ENCODE measurements at regions not wholly inside any gene's neighbourhood (a gene's known extent, or its start where the extent isn't known, plus 50 kb on each side); places are given as distances from the start of the nearest gene placed in this dataset.

DNA sequence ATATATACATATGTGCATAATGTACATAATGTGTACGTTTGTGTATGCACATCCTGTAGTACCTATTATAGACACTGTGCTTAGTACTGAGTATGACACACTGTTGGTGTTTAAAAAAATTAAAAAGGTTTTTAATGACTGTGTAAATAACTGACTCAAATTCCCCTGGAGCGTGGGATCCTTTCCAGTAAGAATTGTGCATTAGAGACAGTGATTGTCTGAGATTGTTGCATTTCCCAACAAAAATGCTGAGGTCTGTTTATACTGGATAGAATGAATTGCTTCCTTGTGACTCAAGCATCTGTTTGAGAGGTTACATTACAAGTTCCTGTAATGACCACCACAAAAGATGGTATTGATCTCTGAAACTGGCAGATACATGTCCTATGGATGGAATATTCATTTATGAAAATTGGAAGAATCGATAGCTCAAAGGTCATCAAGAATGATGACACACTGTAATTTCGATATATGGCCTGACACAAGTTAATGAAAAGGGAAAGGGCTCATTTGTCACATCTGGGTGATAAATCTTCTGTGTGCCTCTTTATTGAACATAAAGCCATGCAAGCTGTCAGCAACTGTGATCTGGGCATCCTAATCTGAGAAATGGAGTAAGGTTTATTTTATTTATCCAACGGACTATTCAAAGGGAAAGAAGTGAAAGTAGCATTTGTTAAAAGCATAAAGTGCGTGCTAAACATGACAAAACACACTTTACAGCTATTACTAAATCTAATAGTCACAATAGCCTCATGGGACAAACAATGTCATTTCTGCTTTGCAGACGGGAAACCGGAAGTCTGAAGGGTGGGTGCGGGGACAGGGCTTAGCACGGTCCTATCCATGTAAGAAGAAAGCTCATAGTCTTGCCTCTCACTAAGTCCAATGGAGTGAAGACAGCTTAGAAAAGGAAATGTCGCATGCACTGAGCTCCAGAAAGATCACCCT lies 228.8 kb downstream of the CDH11 start:
- DNase-seq, result no peak

DNA sequence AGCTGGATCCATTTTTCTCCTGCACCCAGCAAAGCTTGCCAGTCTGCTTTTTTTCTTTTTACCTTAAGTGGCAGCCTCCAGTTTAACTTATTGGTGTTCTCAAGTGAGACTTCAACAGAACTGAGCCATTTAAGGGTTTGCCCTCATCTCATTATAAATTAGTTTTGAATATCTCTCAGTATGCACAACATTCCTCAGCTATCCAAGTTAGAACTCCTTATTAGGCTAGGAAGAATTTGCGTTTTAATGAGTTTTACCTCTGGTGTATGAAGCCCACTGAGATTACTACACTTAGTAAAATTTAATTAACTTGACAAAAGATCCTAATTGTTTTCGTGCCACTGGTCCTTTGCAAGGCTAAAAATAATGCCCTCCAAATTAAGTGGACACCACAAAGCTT lies 232.4 kb downstream of the CDH11 start:
- no peak for DNase-seq

DNA sequence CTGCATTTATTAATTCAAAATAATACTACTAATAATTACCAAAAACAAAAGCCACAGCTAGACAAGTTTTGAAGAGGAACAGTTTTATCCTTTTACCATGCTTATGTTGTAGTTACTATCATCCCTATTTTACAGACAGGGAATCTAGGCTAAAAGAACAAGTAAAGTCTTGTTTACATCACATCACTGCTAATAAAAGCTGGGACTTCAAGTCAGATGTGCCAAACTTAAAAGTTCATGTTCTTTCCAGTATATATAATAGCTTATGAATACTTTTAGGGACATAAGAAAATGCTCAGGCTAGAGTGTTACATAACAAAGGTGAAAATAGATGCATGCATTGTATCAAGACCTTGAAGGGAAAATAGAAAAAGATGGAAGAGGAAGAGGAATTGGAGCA lies 234.2 kb downstream of the CDH11 start:
- no peak for DNase-seq

DNA sequence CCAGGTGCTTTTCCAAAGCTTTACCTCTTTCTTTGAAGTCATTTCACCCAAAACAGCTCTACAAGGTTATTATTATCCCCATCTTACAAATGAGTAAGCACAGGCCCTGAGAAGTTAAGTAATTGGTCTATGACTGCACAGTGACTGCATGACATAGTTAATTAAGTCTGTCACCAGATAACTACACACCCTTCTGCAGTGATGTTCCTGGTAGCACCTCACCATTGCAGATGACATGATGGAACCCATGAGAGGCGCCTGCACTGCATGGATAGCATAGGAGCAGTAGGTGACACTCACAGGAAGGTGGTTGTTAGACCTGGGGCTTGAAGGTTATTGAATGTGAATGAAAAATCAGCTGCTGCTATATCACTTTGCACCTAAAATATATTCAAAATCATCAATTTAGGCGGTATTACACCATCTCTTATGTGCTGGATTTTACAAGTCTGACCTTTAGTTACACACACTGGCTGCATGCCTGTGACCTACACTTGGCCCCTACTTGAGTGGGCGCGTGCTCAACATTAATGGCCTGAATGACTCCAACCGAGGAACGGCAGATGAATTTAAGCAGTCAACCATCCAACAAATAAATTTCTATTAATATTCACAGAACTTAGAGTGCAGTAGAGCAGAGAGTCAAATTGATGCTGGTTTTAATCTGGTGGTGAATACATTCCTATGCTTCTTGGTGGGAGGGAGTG lies 239.6 kb downstream of the CDH11 start:
- no peak for DNase-seq

DNA sequence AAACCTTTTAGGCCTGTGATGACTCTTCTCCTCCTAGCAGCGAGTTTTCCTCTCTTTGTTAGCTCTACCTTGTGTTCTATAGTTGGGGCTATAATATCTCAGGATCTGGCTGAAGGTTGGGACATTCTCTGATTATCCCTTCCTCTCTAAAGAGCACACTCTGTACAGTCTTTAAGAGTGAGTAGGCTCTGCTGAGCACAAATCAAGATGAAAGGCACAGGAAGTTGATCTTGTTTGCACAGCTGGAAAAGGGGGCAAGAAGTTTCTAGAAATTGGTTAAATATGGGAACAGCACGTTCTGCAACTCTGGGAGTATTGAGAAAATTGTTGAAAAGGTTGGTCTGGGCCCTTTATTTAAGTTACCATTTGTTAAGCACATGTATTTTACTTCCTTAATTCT lies 240.9 kb downstream of the CDH11 start:
- DNase-seq, result no peak

DNA sequence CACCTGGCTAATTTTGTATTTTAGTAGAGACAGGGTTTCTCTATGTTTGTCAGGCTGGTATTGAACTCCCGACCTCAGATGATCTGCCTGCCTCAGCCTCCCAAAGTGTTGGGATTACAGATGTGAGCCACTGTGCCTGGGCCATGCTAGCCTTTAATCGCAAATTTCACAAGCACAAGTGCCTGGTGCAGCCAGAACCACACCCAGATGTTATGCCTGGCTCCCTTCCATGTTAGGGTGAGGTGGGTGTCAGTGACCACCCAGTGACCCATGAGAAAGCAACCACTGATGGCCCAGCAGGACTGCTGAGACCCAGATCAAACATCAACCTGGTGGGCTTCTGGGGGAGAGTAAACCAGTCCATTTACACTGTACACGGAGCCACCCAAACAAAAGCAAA lies 241.9 kb downstream of the CDH11 start:
- no peak for DNase-seq

DNA sequence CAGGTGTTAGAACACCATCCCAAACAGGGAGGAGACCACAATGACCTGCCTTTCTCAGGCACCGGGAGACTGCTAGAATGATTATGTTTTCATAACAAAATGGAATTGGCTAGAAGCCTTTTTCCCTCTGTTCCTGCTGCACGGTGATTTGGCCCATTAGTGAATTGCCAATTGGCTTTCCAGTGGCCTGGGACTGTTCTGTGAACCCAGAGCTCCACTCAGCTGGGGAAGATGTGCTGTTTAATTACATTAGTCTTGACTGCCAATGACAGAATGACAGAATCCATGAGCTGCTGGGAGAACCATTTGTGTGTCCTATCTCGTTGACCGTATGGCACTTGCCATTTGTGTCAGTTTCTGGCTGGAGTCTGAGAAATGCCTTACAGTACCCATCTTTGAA lies 242.9 kb downstream of the CDH11 start:
- no peak for DNase-seq

DNA sequence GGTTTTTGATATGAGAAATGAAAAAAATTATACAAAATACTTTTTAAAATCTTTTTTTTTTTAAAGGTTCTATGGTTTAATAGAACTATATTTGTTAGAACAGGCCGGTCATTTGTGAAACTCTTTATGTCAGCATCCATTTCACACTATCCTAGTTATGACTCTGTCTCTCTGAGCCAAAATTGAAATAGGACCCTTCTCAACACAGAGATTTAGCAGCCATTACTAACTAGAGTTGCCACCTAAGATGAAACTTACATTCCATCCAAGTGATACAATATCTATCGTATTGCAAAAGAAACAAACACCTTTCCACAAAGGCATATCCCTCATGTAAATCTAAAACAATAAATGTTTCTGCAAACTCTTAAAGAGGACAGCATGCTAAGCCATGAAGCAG lies 249.8 kb downstream of the CDH11 start:
- no peak for DNase-seq

DNA sequence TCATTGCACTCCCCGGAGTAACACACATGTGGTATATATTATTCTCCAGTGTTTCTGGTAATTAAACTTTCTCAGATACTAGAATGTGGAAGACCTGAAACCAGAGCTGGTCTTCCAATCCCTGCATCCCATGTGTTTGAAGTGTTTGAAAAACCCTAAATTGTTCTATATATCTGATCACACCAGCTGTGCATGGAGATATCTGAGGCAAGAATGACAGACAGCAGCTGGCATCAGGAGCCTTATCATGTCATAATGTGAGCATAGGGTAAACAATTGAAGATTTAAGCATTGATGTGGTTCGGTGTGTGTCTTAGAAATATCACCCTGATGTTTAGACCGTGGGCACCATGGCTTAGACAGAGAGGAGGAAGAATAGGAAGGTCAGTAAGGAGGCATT lies 251.0 kb downstream of the CDH11 start:
- no peak for DNase-seq

DNA sequence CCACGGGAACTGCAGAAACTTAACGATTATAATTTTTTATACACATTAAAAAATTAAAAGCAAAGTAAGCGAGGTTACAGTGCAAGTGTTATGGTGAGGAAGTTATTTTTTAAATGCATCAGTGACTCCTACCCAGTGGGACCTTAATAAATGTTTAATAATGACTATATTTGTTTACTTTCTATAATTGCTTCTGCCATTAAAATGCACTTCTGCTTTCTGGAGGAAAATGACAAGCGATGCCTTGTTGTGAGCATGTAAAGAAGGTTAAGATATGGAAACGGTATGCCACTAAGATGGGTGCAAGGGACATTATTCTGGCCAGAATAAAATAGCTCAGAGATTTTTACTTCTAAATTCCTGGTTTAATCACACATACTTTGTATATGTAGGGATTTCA lies 252.1 kb downstream of the CDH11 start:
- no peak for DNase-seq

DNA sequence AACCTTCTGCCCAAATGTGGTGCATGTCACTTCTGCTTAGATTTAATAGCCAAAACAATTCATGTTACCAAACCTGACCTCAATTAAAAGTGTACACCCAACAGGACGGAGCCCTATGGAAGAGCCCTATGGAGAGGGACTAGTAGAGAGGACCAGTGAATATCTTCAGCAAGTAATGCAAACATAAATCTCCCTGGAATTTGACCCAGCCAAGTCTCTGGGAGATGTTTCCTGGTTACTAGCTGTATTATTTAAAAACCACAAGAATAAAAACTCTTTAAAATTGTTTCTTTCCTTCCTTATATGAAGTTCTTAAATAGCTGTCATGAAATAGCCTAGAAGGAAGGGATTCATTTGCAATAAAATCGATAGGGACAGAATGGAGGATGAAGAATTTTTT lies 255.8 kb downstream of the CDH11 start:
- DNase-seq, result no peak

DNA sequence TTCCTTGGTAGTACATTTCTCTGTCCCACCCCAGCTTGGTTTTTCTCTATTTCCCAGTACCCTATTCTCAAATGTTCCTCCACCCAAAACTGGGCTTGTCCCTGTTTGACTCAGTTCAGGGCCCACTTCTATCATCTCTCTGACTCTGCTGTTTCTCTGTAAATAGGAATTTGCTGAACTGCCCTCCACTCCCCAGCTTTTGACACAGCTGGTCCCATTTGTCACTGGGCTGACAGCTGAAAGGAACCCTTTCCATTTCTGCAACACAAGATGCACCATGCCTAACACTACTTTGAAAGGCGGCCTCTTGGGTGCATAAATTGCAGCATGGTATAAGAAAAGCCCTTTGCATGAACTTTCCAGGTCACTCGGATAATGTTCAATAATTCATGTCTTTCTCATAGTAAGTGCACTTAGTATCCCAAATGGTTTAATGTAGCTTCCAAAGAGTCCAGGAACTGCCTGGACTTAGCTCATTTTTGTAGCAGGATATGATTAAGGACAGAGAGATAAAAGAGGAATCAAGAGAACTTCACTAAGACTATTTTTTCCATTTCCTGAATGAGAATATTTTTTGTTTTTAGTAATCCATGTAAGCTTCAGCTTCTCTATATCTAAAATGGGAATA lies 256.7 kb downstream of the CDH11 start:
- DNase-seq, result no peak

DNA sequence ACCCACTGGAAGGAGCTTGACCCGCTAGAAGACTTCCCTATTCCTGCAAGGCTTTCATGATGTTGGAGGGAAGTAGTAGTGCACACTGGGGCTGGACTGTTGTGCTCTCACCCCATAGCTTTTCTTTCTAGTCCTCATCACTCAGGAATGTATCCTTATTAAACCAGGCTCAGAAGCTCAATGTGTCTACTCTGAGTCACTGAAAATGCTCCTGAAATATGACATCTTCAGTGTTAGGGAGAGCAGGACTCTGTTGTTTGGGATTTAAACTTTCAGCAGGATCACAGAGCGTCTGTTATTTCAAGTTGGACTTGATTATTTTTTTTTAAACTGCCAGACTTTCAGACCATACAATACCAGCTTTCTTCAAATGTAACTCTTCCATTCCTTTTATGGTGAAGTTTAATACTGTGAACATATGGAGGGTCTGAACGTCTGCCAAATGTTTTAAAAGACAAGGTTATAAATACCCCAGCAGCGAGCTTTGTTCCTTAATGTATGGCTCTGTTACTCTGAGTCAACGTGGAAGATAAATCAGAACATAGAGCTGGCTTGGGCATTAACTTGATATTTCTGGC lies 257.5 kb downstream of the CDH11 start:
- no peak for DNase-seq

DNA sequence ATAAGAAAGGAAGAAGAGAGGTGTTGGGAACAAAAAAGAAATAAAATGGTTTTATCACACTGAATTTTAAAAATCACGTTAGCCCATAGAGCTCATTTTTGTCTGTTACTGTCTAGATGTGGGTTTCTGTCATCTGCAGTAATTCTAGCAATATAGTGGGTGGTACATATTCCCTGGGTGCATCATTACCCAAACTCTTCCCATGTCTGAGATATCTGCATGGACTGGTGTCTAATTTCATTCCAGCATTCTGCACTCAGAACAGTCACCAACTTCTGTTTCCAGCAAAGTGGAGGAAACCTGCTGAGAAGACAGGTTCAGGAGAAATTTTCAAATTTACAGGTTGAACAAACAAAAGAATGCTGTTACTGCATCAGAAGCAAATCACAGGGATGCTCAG lies 263.8 kb downstream of the CDH11 start:
- DNase-seq, result no peak

DNA sequence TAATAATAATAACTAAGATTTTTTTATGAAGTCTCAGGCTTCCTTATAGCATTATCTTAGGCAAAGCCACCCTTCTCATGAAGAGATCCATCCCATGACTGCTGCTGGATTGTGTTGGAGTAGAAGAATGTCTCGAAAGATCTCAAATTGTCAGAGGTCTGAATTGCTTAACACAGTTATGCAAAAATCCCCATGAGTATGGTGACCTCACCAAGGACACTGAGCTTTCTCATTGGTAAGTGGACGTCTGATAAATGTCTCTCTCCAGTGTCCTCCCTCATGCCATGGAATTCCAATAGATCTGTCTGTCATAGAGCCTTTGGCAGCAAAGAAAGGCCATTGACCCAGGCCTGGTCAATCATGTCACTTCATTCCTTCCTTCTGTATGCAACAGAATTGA lies 264.5 kb downstream of the CDH11 start:
- DNase-seq, result no peak

DNA sequence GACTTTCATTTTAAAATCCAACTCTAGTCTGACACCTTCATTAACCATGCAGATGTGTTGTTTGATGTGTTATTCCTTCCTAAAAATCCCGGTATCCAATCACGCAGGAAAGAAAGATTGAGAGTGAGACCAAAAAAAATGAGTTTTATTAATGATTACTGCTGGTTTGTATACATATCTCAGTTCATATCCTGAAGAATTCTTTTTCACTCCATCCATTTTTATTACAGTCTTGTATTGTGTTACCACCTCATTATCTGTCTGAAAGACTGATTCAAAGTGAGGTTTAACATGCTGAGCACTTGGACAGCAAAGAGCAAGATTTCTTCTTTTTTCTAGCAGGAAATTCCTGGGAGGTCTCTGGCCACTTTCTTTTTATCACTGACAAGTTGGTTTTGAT lies 268.3 kb downstream of the CDH11 start:
- DNase-seq, result no peak

DNA sequence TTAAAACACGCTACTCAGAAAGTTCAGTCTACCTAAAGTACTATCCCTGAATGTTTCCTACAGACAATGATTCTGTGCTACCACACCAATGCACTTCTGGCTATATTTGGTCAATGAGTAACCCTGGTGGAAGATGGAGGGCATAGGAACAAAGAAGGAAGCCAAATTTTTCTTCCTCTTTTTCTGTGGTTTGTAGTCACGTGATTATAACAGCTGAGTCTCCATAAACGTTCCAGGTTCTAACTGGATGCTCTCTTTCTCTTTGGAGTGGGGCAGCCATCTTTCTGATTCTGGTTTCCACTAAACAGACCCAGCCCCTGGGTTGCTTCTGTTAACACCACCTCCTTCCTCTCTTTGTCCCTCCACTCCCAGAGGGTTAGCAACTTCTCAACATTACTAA lies 274.9 kb downstream of the CDH11 start:
- no peak for DNase-seq

DNA sequence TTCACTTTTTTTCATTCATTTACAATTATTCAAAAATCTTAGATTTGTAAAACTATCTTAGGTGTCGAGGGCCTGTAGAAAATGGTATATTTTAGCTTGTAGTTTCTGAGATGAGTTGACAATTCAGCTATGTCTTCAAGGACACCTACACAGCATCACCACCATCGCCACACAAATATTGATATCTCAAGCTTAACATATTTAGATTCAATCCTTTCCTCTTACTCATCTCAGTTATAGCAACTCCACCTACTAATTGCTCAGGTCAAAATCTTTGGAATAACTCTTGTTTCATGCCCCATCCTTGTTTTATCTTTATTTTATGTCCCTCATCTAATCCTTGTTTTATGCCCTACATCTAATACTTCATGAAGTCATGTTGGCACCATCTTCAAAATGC lies 276.8 kb downstream of the CDH11 start:
- no peak for DNase-seq

DNA sequence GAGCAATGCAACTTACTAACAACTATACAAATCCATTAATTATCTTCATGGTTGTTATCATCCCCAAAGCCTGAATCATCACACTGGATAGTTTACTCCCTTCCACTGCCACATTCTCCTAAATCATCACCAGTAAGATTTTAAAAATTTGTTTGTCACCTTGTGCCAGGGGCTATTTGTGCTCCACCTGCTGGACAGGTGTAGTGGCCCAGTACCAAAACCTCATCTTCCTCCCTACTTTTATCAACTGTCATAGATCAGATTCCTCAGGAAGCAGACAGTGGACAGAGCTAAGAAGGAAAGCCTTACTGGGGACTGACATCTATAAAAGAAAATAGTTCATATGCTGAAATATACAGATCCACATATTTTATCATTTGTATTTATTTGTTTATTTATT lies 280.4 kb downstream of the CDH11 start:
- no peak for DNase-seq

DNA sequence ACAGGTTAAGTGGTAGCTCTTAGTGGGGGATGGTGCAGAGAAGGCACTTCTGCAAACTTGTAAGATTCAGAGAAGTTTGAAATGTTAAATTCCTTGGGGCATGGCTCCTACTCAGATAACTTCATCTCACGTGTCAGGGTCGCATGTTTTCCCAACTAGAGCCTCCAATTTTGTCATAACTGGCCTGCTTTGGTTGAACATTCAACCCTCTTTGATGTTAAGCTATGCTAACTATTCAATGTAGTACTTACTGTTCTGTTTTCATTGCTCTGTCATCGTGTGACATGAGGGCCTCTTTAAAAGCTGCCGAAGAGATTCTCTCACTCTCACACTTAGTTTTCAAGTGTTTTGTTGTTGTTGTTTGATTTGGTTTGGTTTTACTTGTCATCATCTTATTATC lies 280.8 kb downstream of the CDH11 start:
- DNase-seq, result no peak

DNA sequence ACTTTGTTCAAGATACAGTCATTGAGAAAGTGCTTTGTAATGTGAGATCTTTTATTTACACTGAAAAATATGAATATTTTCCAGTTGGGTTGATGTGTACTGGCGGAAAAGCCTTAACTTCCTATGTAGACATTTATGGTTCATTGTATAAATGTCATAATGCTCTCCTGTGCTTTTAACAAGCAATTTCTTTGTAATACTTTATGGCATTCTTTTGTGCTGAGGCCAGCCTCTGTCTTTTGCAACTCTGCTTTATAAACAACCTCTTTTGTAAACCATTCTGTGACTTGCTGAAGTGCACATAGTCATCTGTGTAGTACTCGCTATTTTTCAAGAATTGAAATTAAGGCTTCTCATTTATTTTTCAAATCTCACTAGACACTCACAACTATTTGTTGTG lies 291.2 kb downstream of the CDH11 start:
- no peak for DNase-seq

DNA sequence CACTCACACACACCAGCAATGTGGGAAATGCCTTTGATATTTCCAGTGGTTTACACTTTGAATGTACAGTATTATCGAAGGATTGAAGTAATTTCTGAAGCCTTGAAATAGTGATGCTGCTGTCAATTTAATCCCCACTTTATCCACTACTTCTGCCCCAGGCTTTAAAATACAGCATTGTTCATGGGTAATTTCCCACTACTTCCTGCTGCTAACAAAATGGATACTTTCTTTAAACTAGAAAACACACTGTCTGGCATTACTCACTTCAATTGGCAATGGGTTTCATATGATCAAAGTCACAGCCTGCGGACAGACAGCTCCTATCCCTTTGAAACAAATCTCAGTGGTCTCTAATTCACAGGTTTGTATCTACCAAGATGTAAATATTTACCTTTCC lies 292.2 kb downstream of the CDH11 start:
- no peak for DNase-seq

DNA sequence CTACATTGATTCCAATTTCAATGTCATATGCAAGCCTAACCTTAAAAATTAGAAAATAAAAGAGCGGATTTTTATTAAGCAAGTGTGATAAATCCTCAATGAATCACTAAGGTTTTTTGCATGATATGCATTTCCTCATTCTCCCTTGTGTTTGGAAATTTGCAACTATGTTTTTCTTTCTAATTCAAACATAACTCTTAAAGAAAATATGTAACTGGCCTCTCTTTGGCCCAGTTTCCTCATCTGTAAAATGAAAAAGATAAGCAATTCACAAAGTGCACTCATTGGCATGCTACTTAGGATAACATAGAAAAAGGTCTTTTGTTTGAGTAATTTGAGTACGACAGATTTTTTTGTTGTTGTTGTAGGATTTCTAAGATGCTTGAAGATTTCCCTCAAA lies 295.5 kb downstream of the CDH11 start:
- no peak for DNase-seq

Measured in GF-D8 (cell line).